Gastrocnemius medialis (tissue), 4 donors: ENCODE measurements at regions not wholly inside any gene's neighbourhood (a gene's known extent, or its start where the extent isn't known, plus 50 kb on each side); places are given as distances from the start of the nearest gene placed in this dataset.

Experiments
- ATAC-seq, 2 donors: fragments of 150-250 bp; one replicate each; pipeline ENCODE4 v1.9.1; 2016
- DNase-seq, 2 donors: peaks; one replicate each; pipeline ENCODE4 v3.0.0-alpha.2; 2019
- H3K27ac ChIP-seq, 4 donors: fragments of 200-600 bp; sonication (generic); 1 replicate in 1 of 4; 2 replicates in 3 of 4; pipeline ENCODE4 v1.5.1; 2016 to 2018; ENCODE audit warnings: mild to moderate bottlenecking in 2 of 4, moderate library complexity in 1 of 4
- H3K27me3 ChIP-seq, 3 donors: fragments of 200-600 bp; sonication (generic) in 2 of 3; 1 replicate in 1 of 3; 2 replicates in 2 of 3; pipeline versions ENCODE4 v1.5.1 to v1.6.0; 2016 to 2019; ENCODE audit warnings: mild to moderate bottlenecking in 1 of 3, moderate library complexity in 1 of 3
- H3K36me3 ChIP-seq, 2 donors: fragments of 200-600 bp; sonication (generic) in 1 of 2; one replicate each; pipeline ENCODE4 v1.5.1; 2017 to 2018
- H3K4me1 ChIP-seq, 2 donors: fragments of 200-600 bp; sonication (generic) in 1 of 2; one replicate each; pipeline ENCODE4 v1.5.1; 2016 to 2017; ENCODE audit warnings: mild to moderate bottlenecking in 2 of 2
- H3K4me3 ChIP-seq, 4 donors: fragments of 200-600 bp; sonication (generic) in 3 of 4; 1 replicate in 1 of 4; 2 replicates in 3 of 4; pipeline ENCODE4 v1.5.1; 2016 to 2019; ENCODE audit warnings: mild to moderate bottlenecking in 2 of 4
- H3K9me3 ChIP-seq, 3 donors: fragments of 200-600 bp; sonication (generic) in 2 of 3; 1 replicate in 1 of 3; 2 replicates in 2 of 3; pipeline ENCODE4 v1.5.1; 2016 to 2019
- POLR2A ChIP-seq, 2 donors: fragments of 450-650 bp; IDR thresholded peaks; one replicate each; pipeline ENCODE4 v1.6.1; 2017; ENCODE audit warnings: antibody characterized with exemption in 2 of 2, mild to moderate bottlenecking in 2 of 2, moderate library complexity in 2 of 2
- in situ Hi-C, 4 donors: fragments of 200-750 bp; cut with MboI; loops; one replicate each; pipeline versions ENCODE4 v1.15.0 to v1.8.0; 2017; ENCODE audit warnings: low sequenced_read_pairs in 4 of 4
- intact Hi-C: fragments of 100-400 bp; cut with DNase I; formaldehyde crosslinking; loops from one replicate; pipeline ENCODE4 v1.15.1; 2023; ENCODE audit warnings: low total_unique reads
- TF ChIP-seq, protein P1 (sequence below), 5 experiments: fragments of 450-650 bp in 3 of 5; fragments of 200-600 bp in 2 of 5; sonication (generic) in 2 of 5; IDR thresholded peaks in 4 of 5; conservative IDR thresholded peaks in 1 of 5; 1 replicate in 4 of 5; 2 replicates in 1 of 5; pipeline ENCODE4 v1.5.1; 2016 to 2019; ENCODE audit warnings: antibody characterized with exemption in 5 of 5, mild to moderate bottlenecking in 3 of 5, moderate library complexity in 3 of 5

DNA sequence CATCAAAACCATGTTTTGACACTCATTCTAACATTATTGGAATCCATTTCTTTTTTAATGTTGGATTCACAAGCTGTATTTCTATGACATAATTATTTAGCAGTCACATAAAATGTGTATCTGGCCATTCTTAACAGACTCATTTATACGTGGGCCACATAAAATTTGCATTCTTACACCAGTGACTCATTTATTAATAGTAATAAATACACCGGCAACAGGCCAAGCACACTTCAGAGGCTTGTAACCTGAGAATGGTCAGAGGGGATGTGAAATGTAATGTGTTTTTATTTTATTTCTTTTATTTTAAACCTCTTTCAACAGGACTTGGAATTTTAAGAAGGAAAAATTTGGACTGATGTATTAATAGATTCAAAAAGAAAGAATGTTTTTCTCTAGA lies 384.9 kb upstream of the RARB start:
- no peaks in the 10 kb centered on the region for H3K27me3 ChIP-seq
- in situ Hi-C loops (no loop called here), intact Hi-C loops (no loop called here)
- TF ChIP-seq, protein P1, sequence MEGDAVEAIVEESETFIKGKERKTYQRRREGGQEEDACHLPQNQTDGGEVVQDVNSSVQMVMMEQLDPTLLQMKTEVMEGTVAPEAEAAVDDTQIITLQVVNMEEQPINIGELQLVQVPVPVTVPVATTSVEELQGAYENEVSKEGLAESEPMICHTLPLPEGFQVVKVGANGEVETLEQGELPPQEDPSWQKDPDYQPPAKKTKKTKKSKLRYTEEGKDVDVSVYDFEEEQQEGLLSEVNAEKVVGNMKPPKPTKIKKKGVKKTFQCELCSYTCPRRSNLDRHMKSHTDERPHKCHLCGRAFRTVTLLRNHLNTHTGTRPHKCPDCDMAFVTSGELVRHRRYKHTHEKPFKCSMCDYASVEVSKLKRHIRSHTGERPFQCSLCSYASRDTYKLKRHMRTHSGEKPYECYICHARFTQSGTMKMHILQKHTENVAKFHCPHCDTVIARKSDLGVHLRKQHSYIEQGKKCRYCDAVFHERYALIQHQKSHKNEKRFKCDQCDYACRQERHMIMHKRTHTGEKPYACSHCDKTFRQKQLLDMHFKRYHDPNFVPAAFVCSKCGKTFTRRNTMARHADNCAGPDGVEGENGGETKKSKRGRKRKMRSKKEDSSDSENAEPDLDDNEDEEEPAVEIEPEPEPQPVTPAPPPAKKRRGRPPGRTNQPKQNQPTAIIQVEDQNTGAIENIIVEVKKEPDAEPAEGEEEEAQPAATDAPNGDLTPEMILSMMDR (IDR thresholded peaks at IDR 0.05 in 4 of 5, conservative IDR thresholded peaks at IDR 0.05 in 1 of 5): no peak
- H3K4me3 ChIP-seq: no peak overlapping the region
- no peak overlapping the region for H3K27ac ChIP-seq
- no peak for ATAC-seq
- DNase-seq: no peak
- H3K9me3 ChIP-seq: no peaks in the 10 kb centered on the region
- H3K4me1 ChIP-seq: peaks cover 16 to 29% of the 10 kb centered on the region in 2 donors
- no peaks in the 10 kb centered on the region for H3K36me3 ChIP-seq

DNA sequence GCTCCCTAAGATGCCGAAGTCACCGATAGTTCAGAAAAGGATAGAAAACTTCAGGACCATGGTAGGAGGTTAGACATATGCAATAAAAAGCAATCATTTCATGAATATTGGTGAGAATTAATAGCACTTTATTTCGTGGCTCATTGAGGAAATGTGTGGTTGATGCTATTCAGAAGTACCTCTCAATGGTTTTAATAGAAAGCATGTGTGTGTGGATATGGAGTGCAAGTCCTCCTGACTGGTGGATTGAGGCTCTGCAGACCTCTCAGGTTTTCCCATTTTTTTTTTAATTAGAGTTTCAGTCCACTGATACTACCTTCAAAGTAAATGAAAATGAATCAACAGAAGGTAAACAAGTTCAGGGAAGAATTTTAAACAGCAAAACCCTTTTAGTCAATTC lies 384.3 kb upstream of the RARB start:
- TF ChIP-seq, protein P1 (IDR thresholded peaks at IDR 0.05 in 4 of 5, conservative IDR thresholded peaks at IDR 0.05 in 1 of 5): no peak
- TF ChIP-seq POLR2A (IDR thresholded peaks at IDR 0.05): no peak
- intact Hi-C loops (no loop called here), in situ Hi-C loops (no loop called here)
- no peak for ATAC-seq
- DNase-seq: no peak
- H3K27me3 ChIP-seq: no peaks in the 10 kb centered on the region
- peaks cover 10 to 24% of the 10 kb centered on the region in 2 donors for H3K4me1 ChIP-seq
- H3K36me3 ChIP-seq: no peaks in the 10 kb centered on the region
- H3K4me3 ChIP-seq: no peak overlapping the region
- no peak overlapping the region for H3K27ac ChIP-seq
- no peaks in the 10 kb centered on the region for H3K9me3 ChIP-seq

DNA sequence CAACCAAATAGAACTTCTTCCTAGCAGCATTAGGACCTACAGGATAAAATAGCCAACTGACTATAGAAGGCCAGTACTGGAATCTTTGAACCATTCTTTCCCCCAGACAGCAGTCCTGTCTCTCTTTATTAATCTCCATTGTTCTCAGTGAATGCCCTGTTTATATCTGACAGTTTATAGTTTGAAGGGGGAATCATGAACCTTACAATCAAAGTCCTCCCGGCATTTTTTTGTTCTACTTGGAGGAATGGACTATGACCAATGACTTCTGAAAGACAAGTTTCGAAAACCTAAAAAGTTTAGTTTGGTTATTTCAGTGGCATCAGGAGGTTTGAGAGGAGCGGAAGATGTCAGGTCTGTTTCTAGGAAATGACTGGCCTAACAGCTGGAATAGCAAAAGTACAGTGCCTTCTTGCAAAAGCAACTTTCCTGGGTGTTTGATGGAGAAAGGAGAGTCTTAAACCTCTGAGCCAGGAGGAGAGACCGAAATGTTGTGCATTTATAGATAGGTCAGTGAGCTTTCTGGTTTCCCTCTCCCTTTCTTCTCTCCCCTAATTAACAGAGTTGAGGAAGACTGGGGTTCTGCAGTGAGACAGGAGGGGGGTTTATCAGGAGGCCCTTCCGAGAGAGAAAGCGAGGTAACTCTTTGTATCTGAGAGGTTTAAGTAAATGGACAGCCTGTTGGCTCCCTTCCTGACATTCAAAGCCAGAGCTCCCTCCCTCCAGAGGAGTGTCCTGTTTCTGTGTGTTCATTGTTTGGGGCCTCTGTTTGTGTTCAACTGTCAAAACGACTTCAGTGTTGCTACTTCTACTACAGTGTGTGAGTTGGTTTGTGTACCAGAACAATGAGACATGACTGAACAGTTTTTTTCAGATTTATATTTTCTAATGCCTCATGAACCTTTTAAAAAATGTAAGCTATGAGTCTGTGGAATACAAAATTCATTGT lies 383.0 kb upstream of the RARB start:
- in situ Hi-C loops: no loop called here
- TF ChIP-seq, protein P1 (IDR thresholded peaks at IDR 0.05 in 4 of 5, conservative IDR thresholded peaks at IDR 0.05 in 1 of 5): no peak
- no peak for TF ChIP-seq POLR2A (IDR thresholded peaks at IDR 0.05)
- Histone ChIP-seq H3K27ac (peak overlapping the region in 1 of 4 donors; percentile 18), H3K4me1 (peaks cover 5 to 21% of the 10 kb centered on the region in 2 donors), H3K4me3 (no peak overlapping the region), H3K9me3 (no peaks in the 10 kb centered on the region), H3K27me3 (no peaks in the 10 kb centered on the region), H3K36me3 (no peaks in the 10 kb centered on the region)
- intact Hi-C loops: no loop called here
- ATAC-seq: peak in 1 of 2 donors; percentile 62
- no peak for DNase-seq

DNA sequence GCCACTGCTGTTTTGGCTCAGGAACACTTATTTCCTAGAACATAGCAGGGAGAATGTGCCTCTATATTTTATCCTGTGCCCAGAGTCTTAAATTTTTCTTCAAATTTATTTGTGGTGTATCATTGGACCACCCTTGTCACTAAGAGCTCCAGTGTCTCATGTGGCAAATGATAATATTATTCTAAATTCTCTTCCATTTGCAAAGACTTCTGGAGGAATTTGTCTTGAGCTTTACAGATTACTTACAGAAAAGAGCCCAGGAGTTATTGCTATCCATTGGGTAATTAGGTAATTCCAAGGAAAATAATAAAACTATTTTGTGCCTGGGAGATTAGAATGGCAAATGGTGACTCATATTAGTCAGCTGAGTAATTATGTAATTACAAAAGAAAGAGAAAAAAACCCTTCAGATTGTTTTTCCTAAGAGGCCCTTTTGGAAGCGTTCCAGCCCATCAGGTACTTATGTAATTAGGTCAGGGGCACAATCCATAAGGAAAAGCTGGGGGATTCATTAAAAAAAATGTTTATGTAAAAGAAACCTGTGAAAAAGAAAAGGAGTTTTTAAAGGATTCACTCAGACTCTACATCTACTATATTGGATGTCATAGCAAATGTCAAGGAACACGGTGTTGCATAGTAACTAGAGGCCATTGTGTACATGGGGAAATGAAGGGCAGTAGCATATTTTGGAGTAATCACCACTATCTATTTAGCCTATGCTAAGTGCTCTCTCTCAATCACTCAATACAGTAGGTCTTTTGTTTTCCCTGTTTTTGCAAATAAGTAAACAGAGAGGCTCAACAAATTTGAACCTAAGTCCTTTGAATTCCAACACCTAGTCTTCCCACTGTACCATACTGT lies 380.9 kb upstream of the RARB start:
- DNase-seq: no peak

More for the DNA sequence above, 380.9 kb upstream of the RARB start:
- Histone ChIP-seq H3K27me3 (no peaks in the 10 kb centered on the region), H3K4me3 (no peak overlapping the region), H3K9me3 (no peaks in the 10 kb centered on the region), H3K27ac (no peak overlapping the region), H3K36me3 (no peaks in the 10 kb centered on the region), H3K4me1 (peaks cover 5 to 21% of the 10 kb centered on the region in 2 donors)
- intact Hi-C loops: no loop called here
- in situ Hi-C loops: no loop called here
- TF ChIP-seq POLR2A (IDR thresholded peaks at IDR 0.05): no peak
- TF ChIP-seq, protein P1 (IDR thresholded peaks at IDR 0.05 in 4 of 5, conservative IDR thresholded peaks at IDR 0.05 in 1 of 5): no peak
- ATAC-seq: no peak
